Endothelial cell of umbilical vein (primary cell): ENCODE measurements at regions not wholly inside any gene's neighbourhood (a gene's known extent, or its start where the extent isn't known, plus 50 kb on each side); places are given as distances from the start of the nearest gene placed in this dataset.

Experiments
- BruUV-seq: library from RNA; stranded (reverse); fragments of 400-500 nt; replicated peaks from 2 replicates; lab custom pipeline; 2021; lab: Mats Ljungman, UMichigan
- CTCF ChIA-PET: fragments of 300-600, 350-600 bp; sonication (Branson Sonifier 250); formaldehyde crosslinking; loops from one replicate; lab custom pipeline; 2021; ENCODE audit warnings: antibody characterized with exemption, inconsistent platforms; lab: Charles Lee
- POLR2A ChIA-PET: fragments of 300-600, 350-600 bp; sonication (Branson Sonifier 250); formaldehyde crosslinking; loops from one replicate; lab custom pipeline; 2021; ENCODE audit warnings: antibody characterized with exemption, inconsistent platforms; lab: Charles Lee
- DNase-seq: peaks from one replicate; pipeline ENCODE4 v3.0.0-alpha.2; 2011; ENCODE audit warnings: low read depth, low spot score
- FAIRE-seq: peaks from 2 replicates; lab custom pipeline; 2011; peaks lifted over from hg19 to GRCh38; lab: Jason Lieb, UNC
- H2AFZ ChIP-seq: 2 replicates; pipeline ENCODE4 v1.6.0; 2012; ENCODE audit warnings: low read depth, low read length, control low read depth, inconsistent platforms
- H3K27ac ChIP-seq: 2 replicates; pipeline ENCODE4 v1.5.1; 2011; ENCODE audit warnings: low read depth, mild to moderate bottlenecking, control low read depth, low read length, moderate library complexity; ENCODE audit not compliant: insufficient read depth
- H3K27me3 ChIP-seq, 2 experiments: 2 replicates each; pipeline versions ENCODE4 v1.6.0 to v1.6.1; 2011; ENCODE audit warnings: low read length in 2 of 2, mixed read lengths in 1 of 2; ENCODE audit not compliant: control insufficient read depth in 2 of 2, insufficient read depth in 2 of 2
- H3K36me3 ChIP-seq, 2 experiments: 2 replicates in 1 of 2; 3 replicates in 1 of 2; pipeline ENCODE4 v1.5.1; 2011; ENCODE audit warnings: low read length in 2 of 2, mild to moderate bottlenecking in 1 of 2, moderate library complexity in 1 of 2; ENCODE audit not compliant: control insufficient read depth in 2 of 2, insufficient read depth in 2 of 2; ENCODE audit errors: extremely low read depth in 1 of 2
- H3K4me1 ChIP-seq: 3 replicates; pipeline ENCODE4 v1.5.1; 2011; ENCODE audit warnings: mild to moderate bottlenecking, low read length; ENCODE audit not compliant: control insufficient read depth, insufficient read depth; ENCODE audit errors: extremely low read depth
- H3K4me2 ChIP-seq: 2 replicates; pipeline ENCODE4 v1.6.1; 2011; ENCODE audit warnings: low read length, control low read depth, mixed read lengths; ENCODE audit not compliant: insufficient read depth
- H3K4me3 ChIP-seq, 3 experiments: fragments of 200-600 bp in 1 of 3; sonication (generic), shearing (Covaris generic) in 1 of 3; replicated peaks in 1 of 3; 2 replicates each; pipeline ENCODE4 v1.5.1; 2011 to 2016; ENCODE audit warnings: control low read depth in 3 of 3, low read length in 3 of 3, mild to moderate bottlenecking in 2 of 3, inconsistent platforms in 1 of 3, low read depth in 1 of 3, moderate library complexity in 1 of 3; ENCODE audit not compliant: insufficient read depth in 1 of 3
- H3K79me2 ChIP-seq: 2 replicates; pipeline ENCODE4 v1.6.0; 2012; ENCODE audit warnings: low read length, inconsistent platforms; ENCODE audit not compliant: control insufficient read depth, insufficient read depth
- H3K9ac ChIP-seq: replicated peaks from 2 replicates; pipeline ENCODE3; 2011; ENCODE audit warnings: low read length, control low read depth; ENCODE audit not compliant: insufficient read depth; ENCODE audit errors: extremely low read depth
- H3K9me1 ChIP-seq: replicated peaks from 3 replicates; pipeline ENCODE4 v1.6.0; 2011; ENCODE audit warnings: mild to moderate bottlenecking, low read length; ENCODE audit not compliant: control insufficient read depth, insufficient read depth; ENCODE audit errors: extremely low read depth
- H3K9me3 ChIP-seq: replicated peaks from 2 replicates; pipeline ENCODE4 v1.5.1; 2012; ENCODE audit warnings: low read length, inconsistent platforms; ENCODE audit not compliant: control insufficient read depth, insufficient read depth
- H4K20me1 ChIP-seq: replicated peaks from 2 replicates; pipeline ENCODE3; 2011; ENCODE audit warnings: mild to moderate bottlenecking, low read length; ENCODE audit not compliant: control insufficient read depth, insufficient read depth; ENCODE audit errors: extremely low read depth
- CTCF ChIP-seq, 2 donors: IDR thresholded peaks; 1 replicate in 1 of 2; 2 replicates in 1 of 2; pipeline ENCODE4 v1.5.1; 2011; ENCODE audit warnings: low read length in 2 of 2, mild to moderate bottlenecking in 2 of 2, moderate library complexity in 2 of 2, control low read depth in 1 of 2, inconsistent platforms in 1 of 2, low read depth in 1 of 2; ENCODE audit not compliant: insufficient read depth in 1 of 2; ENCODE audit errors: extremely low read depth in 1 of 2
- FOS ChIP-seq: IDR thresholded peaks from 2 replicates; pipeline ENCODE4 v1.6.1; 2011; ENCODE audit warnings: mild to moderate bottlenecking, low read length, moderate library complexity, borderline replicate concordance; ENCODE audit not compliant: insufficient read depth
- GATA2 ChIP-seq: IDR thresholded peaks from 2 replicates; pipeline ENCODE4 v1.7.0; 2011; ENCODE audit warnings: low read depth, mild to moderate bottlenecking, moderate library complexity, mixed read lengths, low read length; ENCODE audit not compliant: insufficient read length, insufficient read depth
- JUN ChIP-seq: IDR thresholded peaks from 2 replicates; pipeline ENCODE4 v1.6.1; 2011; ENCODE audit warnings: borderline replicate concordance, low read depth; ENCODE audit not compliant: insufficient read length, insufficient read depth
- MAX ChIP-seq: IDR thresholded peaks from 2 replicates; pipeline ENCODE4 v1.6.1; 2011; ENCODE audit not compliant: insufficient read depth, insufficient read length
- POLR2A ChIP-seq: IDR thresholded peaks from 2 replicates; pipeline ENCODE4 v1.6.1; 2012; ENCODE audit warnings: low read depth, mild to moderate bottlenecking, control low read depth, low read length
- POLR2AphosphoS5 ChIP-seq: IDR thresholded peaks from 2 replicates; pipeline ENCODE4 v1.6.1; 2012; ENCODE audit warnings: low read depth, mild to moderate bottlenecking, control low read depth, low read length, moderate library complexity; ENCODE audit not compliant: insufficient read depth
- dilution Hi-C: fragments of 300-500 bp; cut with MboI; formaldehyde crosslinking; loops from one replicate; pipeline ENCODE4 v1.15.0; 2019; ENCODE audit warnings: low sequenced_read_pairs; ENCODE audit not compliant: extremely low pct_ligation_motif_present
- intact Hi-C: fragments of 100-400 bp; cut with micrococcal nuclease; formaldehyde crosslinking; loops from one replicate; pipeline ENCODE4 v1.10.0; 2022

- CTCF ChIA-PET = no interaction called here
- Histone ChIP-seq H4K20me1 (no peaks in the 10 kb centered on the region), H3K4me1 (no peaks in the 10 kb centered on the region), H2AFZ (no peak overlapping the region), H3K27ac (no peak overlapping the region), H3K4me2 (no peak overlapping the region), H3K9me1 (no peaks in the 10 kb centered on the region), H3K9ac (no peak overlapping the region), H3K79me2 (no peaks in the 10 kb centered on the region), H3K27me3 (peaks cover 0 to 3% of the 10 kb centered on the region in 2 experiments), H3K9me3 (no peaks in the 10 kb centered on the region), H3K36me3 (no peaks in the 10 kb centered on the region), H3K4me3 (no peak overlapping the region)
- TF ChIP-seq POLR2A = no peak
- no peak for TF ChIP-seq JUN
- no peak for TF ChIP-seq FOS
- TF ChIP-seq MAX = no peak
- TF ChIP-seq GATA2 = no peak
- no peak for TF ChIP-seq CTCF (IDR thresholded peaks at IDR 0.05; ENCODE audit: extremely low read depth in 1 of 2, insufficient read depth in 1 of 2, low read depth in 1 of 2, low read length in 2 of 2)
- no peak for TF ChIP-seq POLR2AphosphoS5
- dilution Hi-C loops = no loop called here
- intact Hi-C loops = no loop called here
- no TSS peak for BruUV-seq
- POLR2A ChIA-PET = no interaction called here
- no peak for FAIRE-seq
- no peak for DNase-seq
These were observed 66.5 kb downstream of the RNF6 start for GRCh38 chr13:26155568-26155967.
